ENCODE measurements at regions not wholly inside any gene's neighbourhood (a gene's known extent, or its start where the extent isn't known, plus 50 kb on each side); places are given as distances from the start of the nearest gene placed in this dataset.

- DNase-seq = no peak
Observed at GRCh38 chr4:104901961-104902605, 244.6 kb upstream of the TET2 start.

GRCh38 chr4:104905065-104905464, 241.6 kb upstream of the TET2 start:
- no peak for DNase-seq

GRCh38 chr4:104905546-104905945, 241.1 kb upstream of the TET2 start:
- no peak for DNase-seq

GRCh38 chr4:104906276-104906675, 240.4 kb upstream of the TET2 start:
- DNase-seq = no peak

GRCh38 chr4:104907074-104907649, 239.5 kb upstream of the TET2 start:
- no peak for DNase-seq

GRCh38 chr4:104907991-104908390, 238.7 kb upstream of the TET2 start:
- no peak for DNase-seq

- no peak for DNase-seq
Observed at GRCh38 chr4:104909376-104909775, 237.3 kb upstream of the TET2 start.

GRCh38 chr4:104912518-104912917, 234.2 kb upstream of the TET2 start:
- DNase-seq = no peak

- DNase-seq = no peak
Observed at GRCh38 chr4:104915373-104915772, 231.3 kb upstream of the TET2 start.

- DNase-seq = no peak
Observed at GRCh38 chr4:104915864-104916263, 230.8 kb upstream of the TET2 start.

- DNase-seq = no peak
Observed at GRCh38 chr4:104919406-104919805, 227.3 kb upstream of the TET2 start.

- no peak for DNase-seq
Observed at GRCh38 chr4:104930298-104930697, 216.4 kb upstream of the TET2 start.

- DNase-seq = peak; percentile 0
Observed at GRCh38 chr4:104930745-104931736, 215.6 kb upstream of the TET2 start.

- no peak for DNase-seq
Observed at GRCh38 chr4:104938624-104939023, 208.1 kb upstream of the TET2 start.

- no peak for DNase-seq
Observed at GRCh38 chr4:104940927-104941326, 205.7 kb upstream of the TET2 start.

- DNase-seq = no peak
Observed at GRCh38 chr4:104941661-104942062, 205.0 kb upstream of the TET2 start.

- no peak for DNase-seq
Observed at GRCh38 chr4:104942990-104943743, 203.5 kb upstream of the TET2 start.

- DNase-seq = no peak
Observed at GRCh38 chr4:104944596-104944995, 202.1 kb upstream of the TET2 start.

GRCh38 chr4:104964410-104965175, 182.1 kb upstream of the TET2 start:
- DNase-seq = no peak

- peak; percentile 13 for DNase-seq
Observed at GRCh38 chr4:104966349-104967033, 180.2 kb upstream of the TET2 start.

- peak; percentile 2 for DNase-seq
Observed at GRCh38 chr4:104967034-104967401, 179.7 kb upstream of the TET2 start.

Measured in NCI-H510A (cell line).